Cortex of kidney (tissue), 1 donor: ENCODE measurements at regions not wholly inside any gene's neighbourhood (a gene's known extent, or its start where the extent isn't known, plus 50 kb on each side); places are given as distances from the start of the nearest gene placed in this dataset.

Experiments
- DNase-seq: peaks from one replicate; lab custom pipeline; 2025; lab: John Stamatoyannopoulos, UW

DNA sequence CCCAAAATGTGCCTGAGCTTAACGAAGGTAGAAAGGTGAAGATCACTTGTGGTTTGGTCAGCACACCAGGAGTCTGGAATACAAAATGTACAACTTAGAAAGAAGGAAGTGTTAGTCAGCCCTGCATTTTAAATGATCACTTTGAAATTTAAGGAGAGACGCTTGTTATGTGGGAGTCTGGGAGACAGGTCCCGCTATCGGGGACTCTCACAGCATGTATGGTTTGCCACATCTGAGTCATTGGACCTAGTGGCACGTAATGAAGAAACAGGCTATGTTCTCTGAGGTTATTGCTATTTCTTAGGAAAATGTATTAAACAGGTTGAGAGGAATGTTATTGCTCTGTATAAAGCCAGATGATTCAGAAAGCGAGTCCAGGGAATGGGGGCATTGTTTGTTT is 2362.5 kb upstream of the WWC1 start:
- DNase-seq = no peak

- no peak for DNase-seq
Measured at GRCh38 chr5:165940541-165940940, 2350.9 kb upstream of the WWC1 start.

GRCh38 chr5:165956854-165957253 is 2334.6 kb upstream of the WWC1 start:
- no peak for DNase-seq

GRCh38 chr5:165981671-165982070 is 2309.8 kb upstream of the WWC1 start:
- DNase-seq = no peak

DNA sequence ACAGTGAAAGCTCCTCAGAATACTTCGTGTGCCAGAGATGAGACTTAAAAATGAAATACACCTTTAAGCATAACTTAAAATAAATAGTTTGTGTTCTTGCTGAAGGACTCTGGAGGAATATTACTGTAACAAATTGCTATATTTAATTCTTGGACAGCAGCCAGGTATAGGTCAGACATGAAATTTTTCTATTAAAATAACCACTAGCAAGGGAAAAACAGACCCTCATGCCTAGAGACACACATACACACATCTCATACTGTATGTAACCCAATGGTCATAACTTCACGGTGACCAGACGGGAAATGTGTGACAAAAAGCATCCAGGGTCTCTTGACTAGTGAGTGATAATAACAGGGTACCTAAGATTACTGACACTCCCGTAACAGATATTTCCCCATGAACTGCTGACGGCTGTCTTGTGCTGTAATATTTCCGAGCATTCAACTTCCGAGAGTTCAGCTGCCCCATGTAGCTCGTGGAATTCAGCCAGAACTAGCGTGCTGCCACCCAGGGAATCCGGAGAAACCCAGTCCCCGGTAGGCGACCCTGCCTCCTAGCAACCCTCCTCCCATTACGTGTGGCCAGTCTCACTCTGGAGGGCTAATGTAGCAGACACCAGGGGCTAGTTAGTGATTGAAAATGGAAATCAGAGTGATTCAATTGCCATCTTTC is 2295.1 kb upstream of the WWC1 start:
- no peak for DNase-seq

DNA sequence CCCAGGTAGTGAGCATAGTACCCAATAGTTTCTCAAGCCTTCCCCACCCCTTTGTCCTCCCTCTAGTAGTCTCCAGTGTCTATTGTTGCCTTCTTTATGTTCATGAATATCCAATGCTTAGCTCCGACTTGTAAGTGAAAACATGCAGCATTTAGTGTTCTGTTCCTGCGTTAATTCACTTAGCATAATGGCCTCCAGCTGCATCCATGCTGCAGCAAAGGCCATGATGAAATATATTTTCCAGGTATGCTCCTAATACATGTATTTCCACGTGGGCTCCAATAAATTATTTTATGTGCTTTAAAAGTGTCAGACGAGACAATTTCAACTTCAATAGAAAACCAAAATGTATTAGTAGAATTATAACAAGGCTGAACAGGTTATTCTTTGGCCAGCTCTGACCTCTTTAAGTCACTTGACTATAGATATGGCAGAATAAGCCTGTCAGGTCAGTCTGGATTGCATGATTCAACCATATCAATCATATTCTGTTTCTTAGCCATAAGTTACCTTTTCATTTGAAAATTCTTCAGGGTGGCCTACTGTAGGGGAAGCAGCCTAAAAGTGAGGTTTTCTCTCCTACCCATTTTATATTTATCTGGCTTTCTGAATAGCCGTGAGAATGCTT is 2291.6 kb upstream of the WWC1 start:
- no peak for DNase-seq

- no peak for DNase-seq
Measured at GRCh38 chr5:166004006-166004405, 2287.4 kb upstream of the WWC1 start.

- no peak for DNase-seq
Measured at GRCh38 chr5:166013415-166013814, 2278.0 kb upstream of the WWC1 start.

DNA sequence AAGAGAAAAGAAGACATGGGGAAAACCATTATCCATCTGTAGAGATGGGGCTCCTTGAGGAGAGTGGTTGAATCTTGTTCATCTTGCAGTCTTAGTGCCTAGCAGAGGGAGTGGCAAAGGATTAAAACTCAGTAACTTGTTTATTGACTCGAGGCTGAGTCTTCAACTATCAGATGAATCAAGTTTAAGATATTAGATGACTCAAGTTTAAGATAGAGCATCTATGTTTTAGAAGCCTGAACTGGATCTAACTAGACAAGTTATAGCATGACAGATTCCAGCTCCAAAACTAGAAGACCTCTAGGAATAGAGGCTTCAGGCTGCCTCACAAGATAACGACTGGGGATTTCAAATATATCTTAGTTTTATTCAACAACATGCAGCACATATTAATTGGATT is 2277.2 kb upstream of the WWC1 start:
- no peak for DNase-seq

DNA sequence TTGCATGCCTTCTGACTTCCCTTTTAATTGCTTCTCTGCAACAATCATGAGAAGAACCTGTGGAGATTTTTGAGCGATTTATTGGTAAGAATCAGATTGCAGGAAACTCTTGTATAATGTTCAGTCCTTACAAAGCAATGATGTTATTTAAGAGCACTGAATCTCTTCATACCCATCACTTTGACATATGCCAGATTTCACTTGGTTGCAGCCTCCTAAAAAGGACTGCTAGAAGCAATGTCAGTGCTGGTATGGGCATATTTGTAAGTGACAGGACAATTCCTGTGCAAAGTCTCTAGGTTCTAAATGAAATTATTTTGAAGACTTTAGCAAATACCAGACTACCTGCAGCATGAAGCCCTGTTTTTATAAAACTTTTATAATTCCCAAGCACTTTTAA is 2272.7 kb upstream of the WWC1 start:
- DNase-seq = no peak

GRCh38 chr5:166022065-166022464 is 2269.4 kb upstream of the WWC1 start:
- DNase-seq = no peak

- DNase-seq = no peak
Measured at GRCh38 chr5:166024970-166025369, 2266.5 kb upstream of the WWC1 start.

- DNase-seq = no peak
Measured at GRCh38 chr5:166027582-166027981, 2263.9 kb upstream of the WWC1 start.

DNA sequence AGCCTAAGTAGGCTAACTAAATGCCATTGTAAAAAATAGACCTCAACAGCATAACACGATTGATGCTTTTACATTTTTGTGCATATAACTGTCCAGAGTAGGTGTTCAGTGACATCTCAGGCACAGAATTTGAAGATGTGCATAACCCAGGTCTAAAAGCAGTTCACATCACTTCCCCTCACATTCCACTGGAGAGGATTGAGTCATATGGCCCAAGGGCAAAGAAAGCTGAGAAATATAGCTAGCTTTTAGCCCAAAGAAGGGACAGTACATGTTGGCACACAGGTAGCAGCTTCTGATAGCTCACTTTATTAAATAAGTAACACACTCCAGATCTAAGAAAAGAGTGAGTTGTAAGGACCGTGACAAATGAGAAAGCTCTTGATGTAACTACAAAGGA is 2259.5 kb upstream of the WWC1 start:
- no peak for DNase-seq

GRCh38 chr5:166032601-166033000 is 2258.8 kb upstream of the WWC1 start:
- DNase-seq = no peak

GRCh38 chr5:166045961-166046360 is 2245.5 kb upstream of the WWC1 start:
- DNase-seq = no peak

GRCh38 chr5:166046956-166047355 is 2244.5 kb upstream of the WWC1 start:
- no peak for DNase-seq

DNA sequence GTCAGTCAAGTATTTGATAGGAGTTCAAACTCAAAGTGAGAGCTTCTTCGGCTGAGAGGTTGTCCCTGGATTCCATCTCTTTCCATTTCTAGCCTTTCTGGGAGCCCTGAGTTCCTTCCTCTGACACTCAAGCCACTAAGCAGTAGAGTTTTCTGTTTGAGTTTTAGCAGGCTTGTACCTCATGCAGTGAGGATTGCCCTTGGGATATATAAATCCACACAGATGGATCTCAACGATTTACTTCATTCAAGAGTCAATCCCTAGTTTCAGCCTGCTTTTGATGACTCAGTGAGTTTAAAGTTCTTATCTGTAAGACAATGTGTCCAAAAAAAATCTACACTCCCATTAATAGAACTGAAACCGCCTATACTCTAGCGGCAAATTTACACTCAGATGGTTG is 2240.9 kb upstream of the WWC1 start:
- no peak for DNase-seq

- no peak for DNase-seq
Measured at GRCh38 chr5:166058660-166059059, 2232.8 kb upstream of the WWC1 start.

- no peak for DNase-seq
Measured at GRCh38 chr5:166062094-166062493, 2229.4 kb upstream of the WWC1 start.

- DNase-seq = no peak
Measured at GRCh38 chr5:166062719-166063118, 2228.7 kb upstream of the WWC1 start.

DNA sequence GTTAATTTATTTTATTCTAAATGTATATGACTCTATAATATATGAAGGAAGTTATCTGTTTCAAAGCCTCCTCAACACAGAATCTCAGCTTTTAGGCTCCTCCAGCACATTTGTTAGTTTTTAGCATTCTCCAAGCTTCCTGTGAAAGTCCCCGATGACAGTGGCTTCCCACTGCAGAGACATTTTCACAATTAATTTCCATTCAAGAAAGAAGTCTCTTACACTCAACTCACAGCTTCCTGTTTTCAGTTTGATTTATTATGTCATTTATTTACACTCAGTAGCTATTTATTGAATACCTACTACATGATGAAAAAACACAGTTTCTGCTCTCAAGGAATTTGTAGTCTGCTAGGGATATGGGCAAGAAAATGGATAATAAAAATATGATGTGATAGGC is 2228.2 kb upstream of the WWC1 start:
- DNase-seq = no peak

GRCh38 chr5:166068547-166069335 is 2222.7 kb upstream of the WWC1 start:
- no peak for DNase-seq
